NCI-H2081 (cell line): ENCODE measurements at regions not wholly inside any gene's neighbourhood (a gene's known extent, or its start where the extent isn't known, plus 50 kb on each side); places are given as distances from the start of the nearest gene placed in this dataset.

Experiments
- DNase-seq, 2 experiments: peaks; one replicate each; lab custom pipeline; 2025; lab: John Stamatoyannopoulos, UW

GRCh38 chr16:85378145-85379040 is 234.7 kb upstream of the GSE1 start:
- no peak for DNase-seq

- DNase-seq: no peak
Observed at GRCh38 chr16:85379041-85380001, 233.8 kb upstream of the GSE1 start.

GRCh38 chr16:85380002-85380395 is 233.1 kb upstream of the GSE1 start:
- DNase-seq: no peak

DNA sequence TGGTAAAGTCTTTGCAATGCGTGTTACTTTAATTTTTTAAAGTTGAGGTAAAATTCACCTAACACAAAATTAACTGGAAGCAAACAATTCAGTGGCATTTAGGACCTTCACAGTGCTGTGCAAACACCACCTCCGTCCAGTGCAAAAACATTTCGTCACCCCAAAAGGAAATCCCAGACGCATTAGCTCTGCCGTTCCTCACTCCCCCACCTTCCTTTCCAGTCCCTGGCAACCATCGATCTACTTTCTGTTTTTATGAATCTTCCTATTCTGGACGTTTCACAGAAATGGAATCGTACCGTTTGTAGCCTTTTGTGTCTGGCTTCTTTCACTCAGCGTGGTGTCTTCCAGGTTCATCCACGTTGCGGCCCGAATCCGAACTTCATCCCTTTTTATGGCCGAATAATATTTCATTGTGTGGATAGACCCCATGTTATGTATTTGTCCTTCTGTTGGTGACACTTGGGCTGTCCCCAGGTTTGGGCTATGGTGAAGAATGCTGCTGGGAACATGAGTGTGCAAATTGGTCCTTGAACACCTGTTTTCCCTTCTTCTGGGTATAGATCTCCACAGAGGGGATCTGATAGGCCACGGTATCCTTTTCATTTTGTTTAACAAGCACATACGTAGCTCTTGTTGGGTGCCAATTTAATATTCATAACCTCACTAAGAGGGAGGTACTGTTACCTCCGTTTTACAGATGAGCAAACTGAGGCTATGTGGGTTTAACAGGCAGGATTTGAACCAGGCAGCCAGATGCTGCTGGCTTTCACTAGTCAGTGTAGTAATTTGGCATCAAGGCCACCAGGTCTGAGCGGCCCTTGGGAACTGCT is 232.0 kb upstream of the GSE1 start:
- no peak for DNase-seq

DNA sequence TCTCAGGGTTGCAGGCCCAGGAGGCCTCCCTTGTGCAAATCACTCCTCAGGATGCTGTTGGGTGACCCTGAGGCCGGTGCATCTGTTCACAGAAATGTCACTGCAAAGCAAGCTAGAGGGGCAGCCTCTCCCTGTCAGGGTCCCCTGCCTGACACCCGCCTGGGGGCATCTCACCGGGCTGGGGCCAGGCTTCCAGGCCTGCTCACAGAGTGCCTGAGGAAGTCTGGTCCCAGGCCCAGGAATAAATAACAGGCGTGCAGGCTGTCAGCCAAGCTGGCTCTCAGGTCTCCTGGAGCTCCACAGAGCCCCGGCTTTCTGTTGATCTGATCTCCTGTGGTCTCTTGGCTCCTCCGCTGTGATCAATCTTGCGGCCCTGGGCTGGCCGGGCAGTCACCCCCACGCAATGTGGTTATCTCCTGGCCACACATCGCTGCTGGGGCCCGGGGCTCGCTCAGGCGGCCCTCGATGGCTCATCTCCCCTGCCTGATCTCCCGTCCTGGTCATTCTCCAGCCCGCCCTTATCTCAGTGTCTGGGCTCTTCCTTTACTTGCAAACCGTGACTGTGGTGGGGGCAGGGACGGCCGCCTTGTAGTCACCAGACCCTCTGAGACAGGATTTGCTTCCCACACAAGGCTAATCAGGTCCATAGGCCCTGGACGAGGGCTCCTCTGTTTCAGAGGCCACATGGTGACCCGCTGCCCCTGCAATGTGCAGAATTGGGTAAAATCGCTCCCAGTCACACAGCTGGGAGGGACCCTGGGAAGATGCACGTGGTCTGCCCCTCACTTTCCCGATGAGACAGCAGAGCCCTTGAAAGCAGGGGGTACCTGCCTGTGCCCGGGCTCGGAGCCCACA is 231.2 kb upstream of the GSE1 start:
- peak in 1 of 2 experiments; percentile 48 for DNase-seq

- no peak for DNase-seq
Observed at GRCh38 chr16:85382717-85383118, 230.4 kb upstream of the GSE1 start.

DNA sequence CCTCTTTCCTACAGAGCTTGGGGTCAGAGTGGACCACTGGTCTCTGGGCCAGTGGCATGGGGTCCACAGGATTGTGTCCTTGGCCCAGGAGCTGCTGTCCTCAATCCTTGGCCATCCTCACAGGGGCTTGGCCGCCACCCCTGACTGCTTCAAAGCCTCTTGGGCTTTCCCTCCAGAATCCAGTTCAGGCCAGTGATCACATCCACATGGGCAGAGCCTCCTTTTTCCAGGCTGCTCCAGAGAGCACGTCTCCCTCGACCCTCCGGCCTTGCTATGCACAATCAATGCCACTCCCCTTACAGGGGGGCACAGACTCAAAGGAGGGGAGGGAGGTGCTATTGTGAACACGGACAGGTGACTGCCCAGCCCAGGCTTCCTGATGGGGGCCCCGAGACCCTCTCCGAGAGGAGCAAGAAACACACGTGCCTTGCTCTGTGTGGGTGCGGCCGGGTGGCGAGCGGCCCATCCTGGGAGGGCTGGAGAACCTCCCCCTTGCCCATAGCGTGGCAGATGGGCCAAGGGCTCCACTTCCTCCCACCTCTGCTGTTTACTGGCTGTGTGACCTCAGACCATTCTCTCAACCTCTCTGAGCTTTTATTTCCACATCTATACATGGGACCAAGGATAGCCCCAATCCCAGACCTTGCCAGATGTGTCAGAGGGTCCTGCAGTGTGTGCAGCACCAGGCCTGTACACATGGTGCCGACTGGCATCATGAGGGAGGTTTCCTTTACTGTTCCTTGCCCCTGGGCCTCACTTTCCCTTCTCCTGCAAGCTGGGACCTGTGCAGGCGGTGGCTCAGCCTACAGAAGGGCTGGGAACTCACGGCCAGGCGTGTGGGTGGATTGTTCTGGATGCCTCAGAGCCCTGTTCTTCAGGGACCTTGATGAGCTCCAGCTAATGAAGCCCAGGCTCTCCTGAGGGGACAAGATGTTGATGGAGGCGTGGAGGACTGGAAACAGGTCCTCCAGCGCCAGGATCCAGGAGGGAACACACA is 229.0 kb upstream of the GSE1 start:
- DNase-seq: no peak

GRCh38 chr16:85384833-85385462 is 228.2 kb upstream of the GSE1 start:
- DNase-seq: peak; percentile 88 to 96

DNA sequence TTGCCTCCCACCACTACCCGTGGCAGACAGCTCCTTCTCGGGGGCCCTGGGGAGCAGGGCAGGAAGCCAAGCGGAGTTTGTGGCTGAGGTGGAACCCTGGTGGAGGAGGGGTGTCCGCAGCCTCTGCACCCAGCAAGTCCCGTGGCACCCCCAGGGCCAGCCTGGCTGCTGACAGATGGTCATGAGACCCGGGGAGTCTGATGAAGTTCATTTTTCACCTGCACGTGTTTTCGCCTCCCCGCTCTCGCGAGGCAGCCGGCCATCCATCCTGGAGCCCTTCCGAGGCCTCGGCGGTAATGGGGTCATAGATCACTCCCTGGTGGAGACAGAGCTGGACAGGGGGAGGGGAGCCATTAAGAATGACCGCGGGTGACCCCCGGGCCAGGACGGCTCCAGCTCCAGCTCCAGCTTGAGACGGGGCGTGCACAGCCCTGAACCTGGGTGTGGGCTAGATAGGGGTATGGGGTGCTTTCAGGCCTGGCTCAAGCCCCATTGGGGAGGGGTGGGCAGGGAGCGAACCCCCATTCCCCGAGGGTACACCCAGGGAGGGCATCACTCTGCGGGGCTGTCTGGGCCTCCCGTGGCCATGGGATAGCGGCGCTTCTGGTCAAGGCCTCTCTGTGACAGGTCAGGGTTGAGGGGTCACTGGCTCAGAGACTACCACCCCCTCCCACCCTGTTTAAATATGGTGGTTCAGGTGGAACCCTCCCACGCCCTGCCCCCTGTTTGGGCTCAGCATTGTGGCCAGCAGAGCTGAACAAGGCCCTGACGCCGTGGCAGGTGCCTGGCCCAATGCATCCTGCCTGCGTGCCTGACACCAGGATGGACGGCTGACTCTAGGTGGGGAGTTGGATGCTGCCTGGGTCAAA is 227.4 kb upstream of the GSE1 start:
- peak in 1 of 2 experiments; percentile 55 for DNase-seq

GRCh38 chr16:85386467-85387170 is 226.5 kb upstream of the GSE1 start:
- no peak for DNase-seq

- no peak for DNase-seq
Observed at GRCh38 chr16:85387171-85387507, 226.0 kb upstream of the GSE1 start.

- DNase-seq: no peak
Observed at GRCh38 chr16:85387731-85388295, 225.3 kb upstream of the GSE1 start.

DNA sequence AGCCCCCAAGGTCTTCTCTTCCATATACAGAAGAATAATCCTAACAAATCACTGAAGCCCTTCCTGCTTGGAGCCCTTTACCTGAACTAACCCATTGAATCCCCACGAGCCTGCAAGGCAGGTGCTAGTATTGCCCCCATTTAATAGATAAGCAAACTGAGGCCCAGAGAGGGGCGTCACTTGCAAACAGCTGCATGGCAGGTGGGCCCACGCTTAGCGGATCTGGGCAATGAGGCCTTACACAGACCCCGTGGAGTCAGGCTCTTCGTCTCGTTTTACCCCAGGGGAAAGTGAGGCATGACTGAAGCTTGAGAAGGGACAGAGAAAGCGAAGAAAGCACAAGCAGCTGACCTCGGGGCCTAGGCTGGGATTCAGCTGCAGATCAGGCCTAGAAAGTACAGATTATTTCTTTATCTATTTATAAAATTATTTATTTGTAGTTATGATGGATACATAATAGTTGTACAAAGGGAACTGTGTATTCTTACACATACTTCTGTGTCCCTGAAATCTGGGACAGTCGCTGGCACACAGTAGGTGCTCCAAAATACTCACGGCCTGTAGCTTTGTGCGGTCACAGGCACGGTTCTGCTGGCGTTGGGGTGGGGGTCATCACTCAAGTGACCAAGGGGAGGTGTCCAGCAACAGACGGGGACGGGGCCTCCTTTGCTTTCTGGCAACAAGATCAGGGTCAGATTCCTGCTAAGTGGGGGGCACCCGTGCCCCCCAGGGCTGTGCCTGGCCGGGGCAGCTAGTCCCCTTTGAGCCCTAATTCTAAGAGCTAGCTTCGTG is 223.2 kb upstream of the GSE1 start:
- DNase-seq: no peak

DNA sequence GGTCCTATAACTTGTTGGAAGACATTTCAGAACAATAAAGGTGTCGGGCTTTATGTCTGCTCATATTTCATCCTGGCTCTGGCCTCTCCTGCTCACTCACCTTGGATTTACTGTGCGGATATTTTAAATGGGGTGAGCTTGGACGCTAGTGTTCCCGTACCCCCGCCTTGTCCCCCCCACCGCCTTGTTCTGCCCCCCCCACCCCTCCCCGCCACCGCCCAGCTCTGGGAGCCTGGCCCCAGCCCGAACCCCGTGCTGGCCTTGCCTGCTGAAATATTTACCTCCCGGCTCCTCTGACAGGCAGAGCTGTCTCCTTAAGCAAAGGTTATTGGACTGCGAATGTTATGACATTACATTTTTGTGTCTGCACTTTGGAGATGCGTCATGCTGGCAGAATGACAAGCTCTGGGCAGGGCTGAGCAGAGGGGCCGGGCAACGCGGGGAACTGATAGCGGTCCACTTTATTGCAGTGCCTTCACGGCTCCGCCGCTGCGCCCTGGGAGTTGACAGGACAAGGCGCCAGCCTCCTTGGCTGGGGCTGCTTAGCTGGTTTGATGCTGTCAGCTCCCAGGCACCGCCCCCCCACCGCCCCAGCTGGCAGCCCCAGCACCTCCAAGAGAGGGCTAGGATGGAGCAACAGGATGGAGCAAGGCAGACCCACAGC is 222.5 kb upstream of the GSE1 start:
- DNase-seq: peak in 1 of 2 experiments; percentile 47

DNA sequence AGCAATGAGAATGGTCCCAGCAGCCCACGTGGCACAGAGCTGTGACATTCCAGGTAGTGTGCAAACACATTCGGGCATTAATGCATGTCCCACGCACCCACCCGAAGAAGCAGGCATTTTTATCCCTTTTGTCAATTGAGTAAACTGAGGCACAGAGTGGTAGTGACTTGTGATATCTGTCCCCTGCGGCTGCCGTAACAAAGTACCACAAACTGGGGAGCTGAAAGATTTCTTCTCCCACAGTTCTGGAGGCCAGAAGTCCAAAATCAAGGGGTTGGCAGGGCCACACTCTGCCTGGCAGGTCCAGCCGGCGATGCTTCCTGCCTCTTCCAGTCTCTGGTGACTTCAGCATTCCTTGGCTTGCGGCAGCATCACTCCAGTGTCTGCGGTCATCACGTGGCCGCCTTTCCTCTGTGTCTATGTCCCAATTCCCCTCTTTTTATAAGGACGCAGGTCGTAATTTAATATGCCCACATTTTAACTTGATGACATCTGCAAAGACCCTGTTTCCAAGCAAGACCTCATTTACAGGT is 221.9 kb upstream of the GSE1 start:
- DNase-seq: no peak
